HG03025 (cell line): ENCODE measurements at regions not wholly inside any gene's neighbourhood (a gene's known extent, or its start where the extent isn't known, plus 50 kb on each side); places are given as distances from the start of the nearest gene placed in this dataset.
"Not testable (repeated sequence)": the region's sequence is repeated elsewhere in the genome, so short reads cannot be mapped to it uniquely, and the experiment has no call there.

Source experiments
- ATAC-seq: cut with Tn5 transposase; IDR thresholded peaks from one replicate; pipeline ENCODE4 v1.9.1; 2021; ENCODE audit warnings: mild to moderate bottlenecking, moderate library complexity; ENCODE audit not compliant: unreplicated experiment, low FRiP score

DNA sequence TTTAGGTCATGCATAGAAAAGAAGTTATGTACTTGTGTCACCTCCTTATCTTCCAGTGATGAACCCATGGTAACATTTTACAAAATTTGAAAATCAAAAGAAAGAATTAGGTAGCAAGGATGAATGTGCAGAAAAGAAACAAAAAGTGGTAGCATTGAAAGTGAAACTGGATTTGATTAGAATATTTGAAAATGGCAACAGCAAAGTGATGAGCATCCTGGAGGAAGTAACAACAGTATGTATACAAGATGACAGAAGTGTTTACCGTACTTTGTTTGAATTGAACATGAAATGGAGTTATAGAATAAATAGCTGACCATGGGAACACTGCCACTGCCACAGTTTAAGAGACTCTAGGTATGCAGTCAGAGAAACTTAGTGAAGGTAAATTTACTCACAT lies 1313.1 kb downstream of the CDH11 start:
- no peak for ATAC-seq

GRCh38 chr16:63806794-63807506 lies 1314.9 kb downstream of the CDH11 start:
- ATAC-seq: no peak

GRCh38 chr16:63804126-63804525 lies 1317.7 kb downstream of the CDH11 start:
- ATAC-seq: no peak

DNA sequence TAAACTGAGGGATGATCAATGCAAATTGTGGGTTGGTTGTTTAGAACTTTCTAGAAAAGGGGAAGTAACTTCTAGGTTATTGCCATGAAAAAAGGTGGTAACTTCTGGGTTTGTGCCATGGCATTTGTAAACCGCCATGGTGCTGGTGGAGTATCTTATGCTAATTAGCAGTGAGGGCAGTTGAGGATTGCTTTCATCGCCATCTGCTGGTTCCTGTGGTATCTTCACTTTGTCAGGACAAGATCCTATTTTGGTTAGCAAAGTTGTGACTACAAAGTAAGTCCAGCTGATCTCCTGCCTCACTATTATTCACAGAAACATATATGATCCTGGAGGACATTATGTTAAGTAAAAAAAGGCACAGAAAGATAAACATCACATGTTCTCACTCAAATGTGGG lies 1332.3 kb downstream of the CDH11 start:
- ATAC-seq: no peak

- no peak for ATAC-seq
Measured at GRCh38 chr16:63787014-63787413, 1334.8 kb downstream of the CDH11 start.

DNA sequence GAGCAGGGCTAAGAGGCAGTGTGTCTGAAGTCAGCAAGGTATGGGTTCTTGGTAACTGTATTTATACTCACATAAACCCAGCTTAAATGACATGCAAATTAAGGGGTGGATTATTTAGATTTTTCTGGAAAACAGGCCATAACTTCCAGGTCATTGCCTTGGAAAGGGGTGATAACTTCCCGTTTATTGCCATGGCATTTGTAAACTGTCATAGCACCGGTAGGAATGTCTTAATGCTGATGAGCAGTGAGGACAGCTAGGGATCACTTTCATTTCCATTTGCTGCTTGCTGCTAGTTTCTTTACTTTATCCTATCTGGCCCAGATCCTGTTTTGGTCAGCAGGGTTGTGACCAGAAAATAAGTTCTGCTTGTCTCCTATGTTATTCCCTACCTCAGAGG lies 1336.7 kb downstream of the CDH11 start:
- ATAC-seq: no peak

- ATAC-seq: no peak
Measured at GRCh38 chr16:63776437-63776836, 1345.4 kb downstream of the CDH11 start.

- no peak for ATAC-seq
Measured at GRCh38 chr16:63776034-63776433, 1345.8 kb downstream of the CDH11 start.

- no peak for ATAC-seq
Measured at GRCh38 chr16:63774302-63774701, 1347.6 kb downstream of the CDH11 start.

GRCh38 chr16:63769211-63769610 lies 1352.7 kb downstream of the CDH11 start:
- ATAC-seq: no peak

GRCh38 chr16:63760246-63760645 lies 1361.6 kb downstream of the CDH11 start:
- not testable (repeated sequence) for ATAC-seq

DNA sequence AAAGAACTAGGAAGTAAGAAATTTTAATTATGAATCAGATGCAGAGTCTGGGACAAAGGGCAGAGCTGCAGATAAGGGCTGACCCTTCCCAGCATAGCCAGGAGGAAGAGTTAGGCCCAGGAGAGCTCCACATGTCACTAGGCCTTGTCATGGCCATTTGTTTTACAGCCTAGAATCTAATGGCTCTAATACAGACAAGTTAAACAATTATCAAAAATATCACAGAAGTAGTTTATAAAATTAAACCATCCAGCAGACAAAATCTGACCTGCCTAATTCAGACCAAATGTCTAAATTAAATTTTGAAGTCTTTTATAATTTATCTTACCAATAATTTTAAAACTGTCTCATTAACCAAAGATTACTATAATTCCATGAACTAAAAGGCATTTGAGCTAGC lies 1369.5 kb downstream of the CDH11 start:
- ATAC-seq: no peak

GRCh38 chr16:63749276-63749675 lies 1372.6 kb downstream of the CDH11 start:
- ATAC-seq: no peak

DNA sequence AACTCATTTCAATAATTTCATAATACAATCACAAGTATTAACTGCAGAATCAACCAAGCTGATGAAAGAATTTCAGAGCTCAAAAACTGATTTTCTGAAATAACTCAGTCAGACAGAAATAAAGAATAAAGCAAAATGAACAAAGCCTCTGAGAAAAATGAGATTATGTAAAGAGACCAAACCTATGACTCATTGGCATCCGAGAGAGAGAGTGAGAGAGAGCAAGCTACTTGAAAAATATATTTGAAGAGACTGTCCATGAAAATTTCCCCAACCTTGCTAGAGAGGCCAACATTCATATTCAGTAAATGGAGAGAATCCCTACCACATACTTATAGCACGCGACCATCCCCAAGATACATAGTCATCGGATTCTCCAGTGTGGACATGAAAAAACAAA lies 1376.4 kb downstream of the CDH11 start:
- no peak for ATAC-seq

GRCh38 chr16:63744077-63744874 lies 1377.6 kb downstream of the CDH11 start:
- no peak for ATAC-seq

DNA sequence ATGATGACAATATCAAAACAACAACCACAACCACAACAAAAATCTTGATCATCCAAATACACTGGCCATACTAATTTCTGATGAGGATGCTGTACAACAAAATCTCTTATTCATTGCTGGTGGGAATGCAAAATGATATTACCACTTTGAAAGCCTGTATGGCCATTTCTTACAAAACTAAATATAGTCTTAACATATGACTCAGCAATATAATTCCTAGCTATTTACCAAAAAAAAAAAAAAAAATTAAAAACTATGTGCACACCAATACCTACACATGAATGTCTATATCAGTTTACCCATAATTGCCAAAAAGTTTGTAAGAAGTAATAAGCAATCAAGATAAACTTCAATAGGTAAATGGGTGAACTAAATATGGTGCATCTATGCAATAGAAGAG lies 1379.7 kb downstream of the CDH11 start:
- no peak for ATAC-seq

DNA sequence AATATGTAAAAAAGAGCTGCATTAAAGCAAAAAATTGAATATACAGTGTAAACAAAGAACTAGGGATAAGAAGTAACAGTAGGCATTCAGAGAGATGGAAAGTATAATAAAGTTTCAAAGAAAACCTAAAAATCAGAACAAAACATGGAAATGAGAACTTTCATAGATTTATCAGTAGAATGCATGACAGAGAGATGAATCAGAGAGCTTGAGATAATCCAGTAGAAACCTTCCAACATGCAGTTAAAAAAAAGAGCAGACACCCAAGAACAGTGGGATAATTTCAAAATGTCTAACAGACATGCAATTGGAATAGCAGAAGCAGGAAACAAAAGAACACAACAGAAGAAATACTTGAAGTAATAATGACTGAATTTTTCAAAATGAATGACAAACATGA lies 1384.2 kb downstream of the CDH11 start:
- no peak for ATAC-seq

DNA sequence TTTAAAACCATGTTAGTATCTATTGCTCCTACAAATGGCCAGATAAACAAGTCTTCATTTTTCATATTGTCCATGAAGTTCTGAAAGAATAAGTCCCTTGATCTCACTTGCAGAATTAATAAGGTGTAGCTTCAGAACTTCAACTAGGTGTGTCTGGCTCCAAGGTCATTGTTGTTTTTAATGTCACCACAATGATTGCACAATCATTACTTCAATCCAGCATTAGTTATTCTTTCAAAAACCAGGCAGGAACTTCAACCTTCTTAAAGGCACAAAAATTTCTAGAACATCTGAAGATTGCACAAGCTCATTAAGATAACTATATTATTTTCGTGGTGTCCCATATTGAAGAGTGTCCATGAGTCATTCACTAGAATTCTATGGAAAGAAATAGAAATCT lies 1386.4 kb downstream of the CDH11 start:
- ATAC-seq: no peak

GRCh38 chr16:63720848-63721247 lies 1401.0 kb downstream of the CDH11 start:
- ATAC-seq: no peak

- ATAC-seq: no peak
Measured at GRCh38 chr16:63719926-63720325, 1401.9 kb downstream of the CDH11 start.

- no peak for ATAC-seq
Measured at GRCh38 chr16:63717806-63718205, 1404.1 kb downstream of the CDH11 start.

DNA sequence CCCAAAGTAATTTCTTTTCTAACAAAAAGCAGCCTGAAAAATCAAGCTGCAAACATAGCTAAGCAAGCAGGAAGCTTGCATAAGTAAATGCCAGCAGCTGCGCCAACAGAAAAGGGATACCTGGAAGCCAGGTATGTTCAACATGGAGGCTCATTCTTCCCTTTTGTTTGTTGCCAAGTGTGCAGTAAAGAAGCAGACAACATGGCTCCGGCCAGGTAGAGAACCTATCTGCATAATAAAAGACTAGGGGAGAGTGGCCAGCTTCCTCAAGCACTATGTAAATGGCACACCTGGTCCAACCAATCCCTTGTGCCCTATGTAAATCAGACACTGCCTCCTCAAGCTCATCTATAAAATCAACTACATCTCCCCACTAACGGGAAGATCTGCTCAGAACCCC lies 1407.0 kb downstream of the CDH11 start:
- ATAC-seq: no peak
